ENCODE measurements at regions not wholly inside any gene's neighbourhood (a gene's known extent, or its start where the extent isn't known, plus 50 kb on each side); places are given as distances from the start of the nearest gene placed in this dataset.

DNA sequence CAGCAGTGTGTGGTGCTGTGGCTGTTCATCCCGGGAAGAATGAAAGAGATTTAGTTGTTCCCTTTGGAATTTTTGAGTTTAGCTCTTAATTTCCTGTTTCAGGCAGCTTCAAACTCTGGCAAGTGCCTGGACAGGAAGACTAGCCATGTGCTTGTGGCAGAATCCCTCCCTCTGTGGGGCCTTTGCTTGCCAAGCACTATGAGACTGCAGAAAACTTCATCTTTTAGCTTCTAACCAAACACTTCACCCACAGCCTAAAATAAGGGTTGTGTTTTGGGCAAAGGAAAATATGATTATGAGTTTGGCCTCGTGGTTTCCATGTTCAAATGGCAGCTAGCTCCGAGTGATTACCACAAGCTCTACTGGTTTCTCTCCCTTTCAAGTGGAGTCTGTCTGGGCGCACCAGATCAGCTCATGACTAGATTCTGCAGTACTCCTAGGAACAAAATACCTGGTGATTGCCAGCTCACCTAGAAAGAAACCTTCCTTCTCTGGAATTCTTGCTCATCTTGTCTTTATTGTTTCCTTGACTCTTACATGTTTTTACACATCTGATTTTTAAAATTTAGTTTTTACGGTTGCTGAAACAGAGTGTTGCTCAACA, 707.5 kb downstream of the SLITRK6 start:
- Histone ChIP-seq H3K27me3 (ENCODE audit: control insufficient read depth, low read length) (no peaks in the 10 kb centered on the region), H3K4me2 (ENCODE audit: low read length) (no peak overlapping the region), H3K79me2 (ENCODE audit: control insufficient read depth, low read length) (no peaks in the 10 kb centered on the region), H4K20me1 (ENCODE audit: control insufficient read depth, insufficient read depth, low read depth, low read length) (no peaks in the 10 kb centered on the region), H3K9me3 (ENCODE audit: control insufficient read depth, insufficient read depth, low read length) (no peaks in the 10 kb centered on the region), H3K4me3 (ENCODE audit: low read length) (no peak overlapping the region), H3K4me1 (ENCODE audit: control insufficient read depth, low read length) (no peaks in the 10 kb centered on the region), H3F3A (ENCODE audit: control insufficient read depth, insufficient read depth) (no peaks in the 10 kb centered on the region), H3K36me3 (ENCODE audit: control insufficient read depth, low read length) (no peaks in the 10 kb centered on the region), H3K9me2 (replicated peaks; ENCODE audit: control insufficient read depth, low read length) (no peaks in the 10 kb centered on the region), H3K27ac (ENCODE audit: low read depth, low read length) (no peak overlapping the region)
- no peak for TF ChIP-seq EZH2phosphoT487 (IDR thresholded peaks at IDR 0.05; ENCODE audit: borderline replicate concordance, low read length)
- TF ChIP-seq, protein P1, sequence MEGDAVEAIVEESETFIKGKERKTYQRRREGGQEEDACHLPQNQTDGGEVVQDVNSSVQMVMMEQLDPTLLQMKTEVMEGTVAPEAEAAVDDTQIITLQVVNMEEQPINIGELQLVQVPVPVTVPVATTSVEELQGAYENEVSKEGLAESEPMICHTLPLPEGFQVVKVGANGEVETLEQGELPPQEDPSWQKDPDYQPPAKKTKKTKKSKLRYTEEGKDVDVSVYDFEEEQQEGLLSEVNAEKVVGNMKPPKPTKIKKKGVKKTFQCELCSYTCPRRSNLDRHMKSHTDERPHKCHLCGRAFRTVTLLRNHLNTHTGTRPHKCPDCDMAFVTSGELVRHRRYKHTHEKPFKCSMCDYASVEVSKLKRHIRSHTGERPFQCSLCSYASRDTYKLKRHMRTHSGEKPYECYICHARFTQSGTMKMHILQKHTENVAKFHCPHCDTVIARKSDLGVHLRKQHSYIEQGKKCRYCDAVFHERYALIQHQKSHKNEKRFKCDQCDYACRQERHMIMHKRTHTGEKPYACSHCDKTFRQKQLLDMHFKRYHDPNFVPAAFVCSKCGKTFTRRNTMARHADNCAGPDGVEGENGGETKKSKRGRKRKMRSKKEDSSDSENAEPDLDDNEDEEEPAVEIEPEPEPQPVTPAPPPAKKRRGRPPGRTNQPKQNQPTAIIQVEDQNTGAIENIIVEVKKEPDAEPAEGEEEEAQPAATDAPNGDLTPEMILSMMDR (IDR thresholded peaks at IDR 0.05; ENCODE audit: low read depth, low read length, poor library complexity, severe bottlenecking), result no peak

DNA sequence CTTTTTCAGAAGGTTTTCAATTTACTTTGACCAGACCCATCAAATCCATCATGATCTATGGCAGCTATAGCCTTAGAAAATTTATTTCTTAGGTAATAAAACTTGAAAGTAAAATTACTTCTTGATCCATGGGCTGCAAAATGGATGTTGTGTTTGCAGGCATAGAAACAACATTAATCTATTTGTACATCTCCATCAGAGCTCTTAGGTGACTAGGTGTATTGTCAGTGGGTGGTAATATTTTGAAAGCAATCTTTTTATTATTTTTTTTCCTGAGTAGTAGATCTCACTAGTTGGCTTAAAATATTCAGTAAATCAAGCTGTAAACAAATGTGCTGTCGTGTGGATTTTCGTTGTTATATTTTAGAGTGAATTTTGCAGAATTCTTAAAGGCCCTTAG, 710.0 kb downstream of the SLITRK6 start:
- TF ChIP-seq, protein P1 (IDR thresholded peaks at IDR 0.05; ENCODE audit: low read depth, low read length, poor library complexity, severe bottlenecking), result no peak
- TF ChIP-seq EZH2phosphoT487 (IDR thresholded peaks at IDR 0.05; ENCODE audit: borderline replicate concordance, low read length), result no peak

DNA sequence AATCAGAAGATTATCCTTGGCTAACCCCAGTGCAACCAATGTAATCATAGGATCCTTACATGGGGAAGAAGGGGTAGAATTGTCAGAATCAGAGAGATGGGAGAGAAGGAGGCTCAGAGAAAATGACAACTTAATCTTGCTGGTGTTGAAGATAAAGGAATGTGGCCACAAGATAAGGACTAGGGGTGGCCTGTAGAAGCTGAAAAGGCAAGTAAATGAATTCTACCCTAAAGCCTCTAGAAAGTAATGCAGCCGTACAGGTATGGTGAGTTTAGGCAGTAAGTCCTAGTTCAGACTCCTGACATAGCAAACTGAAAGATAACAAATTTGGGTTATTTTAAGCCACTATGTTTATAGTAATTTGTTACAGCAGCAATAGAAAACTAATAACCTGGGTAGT, 718.5 kb downstream of the SLITRK6 start:
- Histone ChIP-seq H3K36me3 (ENCODE audit: control insufficient read depth, low read length) (no peaks in the 10 kb centered on the region), H3K9me3 (ENCODE audit: control insufficient read depth, insufficient read depth, low read length) (no peaks in the 10 kb centered on the region; the same call in 1 of the 2 replicates), H3K4me1 (ENCODE audit: control insufficient read depth, low read length) (no peaks in the 10 kb centered on the region), H3K9me2 (replicated peaks; ENCODE audit: control insufficient read depth, low read length) (no peaks in the 10 kb centered on the region), H3K27ac (ENCODE audit: low read depth, low read length) (no peak overlapping the region), H3K4me2 (ENCODE audit: low read length) (no peak overlapping the region), H3F3A (ENCODE audit: control insufficient read depth, insufficient read depth) (no peaks in the 10 kb centered on the region), H3K79me2 (ENCODE audit: control insufficient read depth, low read length) (no peaks in the 10 kb centered on the region), H4K20me1 (ENCODE audit: control insufficient read depth, insufficient read depth, low read depth, low read length) (no peaks in the 10 kb centered on the region), H3K27me3 (ENCODE audit: control insufficient read depth, low read length) (no peaks in the 10 kb centered on the region), H3K4me3 (ENCODE audit: low read length) (no peak overlapping the region)
- TF ChIP-seq, protein P1 (IDR thresholded peaks at IDR 0.05; ENCODE audit: low read depth, low read length, poor library complexity, severe bottlenecking), result no peak
- TF ChIP-seq EZH2phosphoT487 (IDR thresholded peaks at IDR 0.05; ENCODE audit: borderline replicate concordance, low read length), result no peak

More for the DNA sequence above, 710.0 kb downstream of the SLITRK6 start:
- H3K79me2 ChIP-seq (ENCODE audit: control insufficient read depth, low read length), result no peaks in the 10 kb centered on the region
- H3K9me2 ChIP-seq (replicated peaks; ENCODE audit: control insufficient read depth, low read length), result no peaks in the 10 kb centered on the region
- H3K36me3 ChIP-seq (ENCODE audit: control insufficient read depth, low read length), result no peaks in the 10 kb centered on the region
- H3K4me3 ChIP-seq (ENCODE audit: low read length), result no peak overlapping the region
- no peak overlapping the region for H3K27ac ChIP-seq (ENCODE audit: low read depth, low read length)
- H3K4me2 ChIP-seq (ENCODE audit: low read length), result no peak overlapping the region
- H3K4me1 ChIP-seq (ENCODE audit: control insufficient read depth, low read length), result no peaks in the 10 kb centered on the region
- H4K20me1 ChIP-seq (ENCODE audit: control insufficient read depth, insufficient read depth, low read depth, low read length), result no peaks in the 10 kb centered on the region
- H3F3A ChIP-seq (ENCODE audit: control insufficient read depth, insufficient read depth), result no peaks in the 10 kb centered on the region
- H3K9me3 ChIP-seq (ENCODE audit: control insufficient read depth, insufficient read depth, low read length), result no peaks in the 10 kb centered on the region
- H3K27me3 ChIP-seq (ENCODE audit: control insufficient read depth, low read length), result no peaks in the 10 kb centered on the region

Data from DOHH2 (cell line).